HG02763 (cell line): ENCODE measurements at regions not wholly inside any gene's neighbourhood (a gene's known extent, or its start where the extent isn't known, plus 50 kb on each side); places are given as distances from the start of the nearest gene placed in this dataset.
"Not testable (repeated sequence)": the region's sequence is repeated elsewhere in the genome, so short reads cannot be mapped to it uniquely, and the experiment has no call there.

ENCODE experiments used
- ATAC-seq: cut with Tn5 transposase; IDR thresholded peaks from one replicate; pipeline ENCODE4 v1.9.1; 2021; ENCODE audit warnings: mild to moderate bottlenecking, moderate library complexity; ENCODE audit not compliant: unreplicated experiment

GRCh38 chr4:73671348-73671747 lies 51.1 kb upstream of the RASSF6 start:
- not testable (repeated sequence) for ATAC-seq

DNA sequence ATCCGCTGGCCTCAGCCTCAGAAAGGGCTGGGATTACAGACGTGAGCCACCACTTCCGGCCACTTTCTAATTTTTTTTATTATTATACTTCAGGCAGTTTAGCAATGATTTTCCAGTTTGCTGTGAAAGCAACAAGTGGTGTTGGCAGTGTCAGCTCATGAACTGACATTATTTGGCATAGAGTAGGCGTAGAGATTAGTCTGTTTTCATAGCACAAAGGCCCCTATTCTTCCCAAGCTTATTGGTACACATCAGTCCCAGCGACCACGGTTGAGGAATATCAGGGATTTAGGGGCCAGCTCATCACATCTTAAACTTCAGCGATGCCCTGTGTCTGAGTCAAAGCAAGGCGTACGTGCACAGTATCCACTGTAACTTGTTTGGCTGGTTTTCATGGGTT lies 53.0 kb upstream of the RASSF6 start:
- ATAC-seq: no peak

- ATAC-seq: no peak
These were observed 54.2 kb upstream of the RASSF6 start for GRCh38 chr4:73674451-73674919.

- ATAC-seq: no peak
These were observed 55.4 kb upstream of the RASSF6 start for GRCh38 chr4:73675623-73676022.

GRCh38 chr4:73676136-73676535 lies 55.9 kb upstream of the RASSF6 start:
- no peak for ATAC-seq

DNA sequence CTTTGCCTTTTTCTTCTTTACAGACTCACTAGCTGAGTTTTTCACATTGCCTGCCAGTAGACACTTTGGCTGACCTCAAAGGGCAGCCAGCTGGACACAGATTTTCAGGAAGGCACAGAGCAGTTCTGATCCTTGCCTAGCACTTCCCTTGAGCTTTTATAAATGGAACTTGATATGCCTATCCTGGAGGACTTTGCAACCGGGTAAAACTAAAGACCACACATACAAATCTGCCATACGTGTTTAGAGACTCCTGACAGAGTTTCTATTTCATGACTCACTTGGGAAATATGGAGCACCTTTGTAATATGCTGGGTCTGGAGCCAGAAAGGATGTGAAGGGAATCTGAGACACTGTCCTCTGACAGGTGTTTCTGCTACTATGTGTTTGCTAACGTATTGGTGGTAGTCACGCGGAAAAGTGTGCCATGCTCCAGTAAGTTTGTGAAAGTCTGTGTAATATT lies 56.7 kb upstream of the RASSF6 start:
- peak; percentile 86 for ATAC-seq

GRCh38 chr4:73679836-73680235 lies 59.6 kb upstream of the RASSF6 start:
- no peak for ATAC-seq

- ATAC-seq: no peak
These were observed 58.6 kb upstream of the CXCL8 start for GRCh38 chr4:73681776-73682175.

- no peak for ATAC-seq
These were observed 57.9 kb upstream of the CXCL8 start for GRCh38 chr4:73682508-73682907.

DNA sequence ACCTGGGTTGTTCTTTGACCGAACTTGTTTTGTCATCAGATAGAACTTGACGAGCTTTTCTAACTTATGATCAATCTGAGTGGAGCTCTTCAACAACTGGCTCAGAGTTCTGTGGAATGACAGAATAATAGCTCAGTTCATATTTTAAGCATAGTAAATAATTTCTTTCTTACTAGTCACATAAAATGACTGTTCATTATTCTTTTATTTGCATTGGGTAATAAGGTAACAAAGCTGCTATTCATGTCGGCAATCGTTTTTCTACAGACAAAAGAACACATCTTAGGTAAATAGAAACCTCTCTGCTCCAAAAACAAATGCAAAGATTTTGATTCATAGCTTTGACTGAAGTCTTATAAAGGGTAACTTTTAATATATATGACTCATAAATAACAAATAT lies 57.3 kb upstream of the CXCL8 start:
- ATAC-seq: no peak

DNA sequence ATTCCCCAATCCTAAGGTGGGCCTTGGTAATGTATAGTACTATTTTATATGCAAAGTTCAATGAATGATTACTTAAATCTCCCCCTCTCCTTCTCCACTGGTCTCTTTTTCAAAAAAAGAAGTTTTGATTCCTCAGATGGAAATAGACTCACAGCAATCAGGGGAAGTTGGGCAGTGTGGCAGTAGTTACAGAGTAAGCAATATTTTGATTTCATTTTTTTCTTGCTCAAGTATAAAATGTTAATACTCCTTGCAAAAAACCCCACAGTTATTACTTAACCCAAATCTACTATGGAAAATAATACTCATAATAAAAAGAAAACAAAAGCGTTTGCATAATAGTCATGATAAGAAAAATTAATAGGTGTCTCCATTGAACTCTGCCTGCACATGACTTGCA lies 56.9 kb upstream of the CXCL8 start:
- ATAC-seq: no peak

- ATAC-seq: no peak
These were observed 56.3 kb upstream of the CXCL8 start for GRCh38 chr4:73684097-73684496.

GRCh38 chr4:73685052-73685451 lies 55.3 kb upstream of the CXCL8 start:
- no peak for ATAC-seq

- no peak for ATAC-seq
These were observed 52.9 kb upstream of the CXCL8 start for GRCh38 chr4:73687421-73687820.

- ATAC-seq: no peak
These were observed 50.2 kb upstream of the CXCL8 start for GRCh38 chr4:73690051-73690738.
